Esophagus muscularis mucosa (tissue), 4 donors: ENCODE measurements at regions not wholly inside any gene's neighbourhood (a gene's known extent, or its start where the extent isn't known, plus 50 kb on each side); places are given as distances from the start of the nearest gene placed in this dataset.
A peak's percentile ranks its signal among the peaks of the same experiment; 100 is the strongest.

Experiments
- DNase-seq: peaks from one replicate; pipeline ENCODE4 v3.0.0-alpha.2; 2017; ENCODE audit errors: extremely low spot score
- H3K27ac ChIP-seq, 4 donors: fragments of 200-600 bp; sonication (generic); replicated peaks in 1 of 4; 1 replicate in 3 of 4; 2 replicates in 1 of 4; pipeline ENCODE4 v1.5.1; 2016 to 2019; ENCODE audit warnings: mild to moderate bottlenecking in 1 of 4
- H3K27me3 ChIP-seq, 4 donors: fragments of 200-600 bp; sonication (generic); one replicate each; pipeline versions ENCODE4 v1.5.1 to v1.6.0; 2016 to 2019
- H3K36me3 ChIP-seq, 4 donors: fragments of 200-600 bp; sonication (generic); one replicate each; pipeline ENCODE4 v1.5.1; 2016 to 2019
- H3K4me1 ChIP-seq, 4 donors: fragments of 200-600 bp; sonication (generic); one replicate each; pipeline ENCODE4 v1.5.1; 2016 to 2019
- H3K4me3 ChIP-seq, 4 donors: fragments of 200-600 bp; sonication (generic); 1 replicate in 2 of 4; 2 replicates in 2 of 4; pipeline ENCODE4 v1.5.1; 2016 to 2019; ENCODE audit warnings: mild to moderate bottlenecking in 4 of 4, moderate library complexity in 1 of 4
- H3K9me3 ChIP-seq, 4 donors: fragments of 200-600 bp; sonication (generic); 1 replicate in 3 of 4; 2 replicates in 1 of 4; pipeline ENCODE4 v1.5.1; 2016 to 2019
- EP300 ChIP-seq: sonication (generic); formaldehyde crosslinking; IDR thresholded peaks from one replicate; pipeline ENCODE4 v1.6.1; 2017; ENCODE audit warnings: antibody characterized with exemption
- POLR2A ChIP-seq: fragments of 450-650 bp; IDR thresholded peaks from one replicate; pipeline ENCODE4 v1.6.1; 2017; ENCODE audit warnings: antibody characterized with exemption, moderate library complexity, mild to moderate bottlenecking, low read depth
- POLR2AphosphoS5 ChIP-seq, 2 donors: sonication (generic); formaldehyde crosslinking; IDR thresholded peaks; one replicate each; pipeline ENCODE4 v1.6.1; 2017; ENCODE audit warnings: antibody characterized with exemption in 2 of 2
- WGBS: methylation state at CpG from one replicate; pipeline ENCODE4 v1.1.5; 2018; 5-methylcytosine and 5-hydroxymethylcytosine counted together
- intact Hi-C: fragments of 100-400 bp; cut with DNase I; formaldehyde crosslinking; loops from one replicate; pipeline ENCODE4 v1.15.1; 2023
- TF ChIP-seq, protein P1 (sequence below), 3 experiments: fragments of 200-600 bp in 2 of 3; fragments of 450-650 bp in 1 of 3; sonication (generic) in 2 of 3; IDR thresholded peaks; one replicate each; pipeline ENCODE4 v1.5.1; 2017 to 2019; ENCODE audit warnings: antibody characterized with exemption in 3 of 3, mild to moderate bottlenecking in 2 of 3, moderate library complexity in 1 of 3

- TF ChIP-seq EP300 (no peak), POLR2A (no peak), POLR2AphosphoS5 (IDR thresholded peaks at IDR 0.05) (no peak)
- TF ChIP-seq, protein P1, sequence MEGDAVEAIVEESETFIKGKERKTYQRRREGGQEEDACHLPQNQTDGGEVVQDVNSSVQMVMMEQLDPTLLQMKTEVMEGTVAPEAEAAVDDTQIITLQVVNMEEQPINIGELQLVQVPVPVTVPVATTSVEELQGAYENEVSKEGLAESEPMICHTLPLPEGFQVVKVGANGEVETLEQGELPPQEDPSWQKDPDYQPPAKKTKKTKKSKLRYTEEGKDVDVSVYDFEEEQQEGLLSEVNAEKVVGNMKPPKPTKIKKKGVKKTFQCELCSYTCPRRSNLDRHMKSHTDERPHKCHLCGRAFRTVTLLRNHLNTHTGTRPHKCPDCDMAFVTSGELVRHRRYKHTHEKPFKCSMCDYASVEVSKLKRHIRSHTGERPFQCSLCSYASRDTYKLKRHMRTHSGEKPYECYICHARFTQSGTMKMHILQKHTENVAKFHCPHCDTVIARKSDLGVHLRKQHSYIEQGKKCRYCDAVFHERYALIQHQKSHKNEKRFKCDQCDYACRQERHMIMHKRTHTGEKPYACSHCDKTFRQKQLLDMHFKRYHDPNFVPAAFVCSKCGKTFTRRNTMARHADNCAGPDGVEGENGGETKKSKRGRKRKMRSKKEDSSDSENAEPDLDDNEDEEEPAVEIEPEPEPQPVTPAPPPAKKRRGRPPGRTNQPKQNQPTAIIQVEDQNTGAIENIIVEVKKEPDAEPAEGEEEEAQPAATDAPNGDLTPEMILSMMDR (IDR thresholded peaks at IDR 0.05): no peak
- WGBS: 89% methylated on average over 2 of the region's 2 CpGs
- H3K36me3 ChIP-seq: no peaks in the 10 kb centered on the region
Observed at GRCh38 chr3:118714800-118715199, 319.8 kb downstream of the IGSF11 start.

DNA sequence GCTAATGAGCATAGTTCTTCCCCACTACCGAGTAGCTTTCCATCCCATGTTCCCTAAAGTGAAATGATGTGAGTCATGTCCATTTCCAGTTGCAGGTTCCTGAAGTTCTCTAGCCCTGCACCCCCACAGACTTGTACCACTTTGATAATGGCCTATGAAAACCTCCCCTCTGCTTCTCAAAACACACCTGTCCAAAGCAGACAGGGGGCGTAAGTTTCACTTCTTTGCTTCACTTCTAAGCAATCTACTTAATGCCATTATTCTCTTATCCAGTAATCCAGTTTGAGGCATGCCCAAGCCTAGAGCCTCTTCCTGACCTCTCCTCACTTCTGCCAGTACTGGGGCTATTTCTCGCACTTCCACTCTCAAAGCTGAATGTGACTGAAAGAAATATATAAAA lies 305.1 kb downstream of the IGSF11 start:
- WGBS: 81% methylated on average over 3 of the region's 3 CpGs
- Histone ChIP-seq H3K4me1 (no peaks in the 10 kb centered on the region), H3K4me3 (no peak overlapping the region), H3K27me3 (no peaks in the 10 kb centered on the region), H3K9me3 (no peaks in the 10 kb centered on the region), H3K36me3 (no peaks in the 10 kb centered on the region), H3K27ac (no peak overlapping the region)
- intact Hi-C loops: no loop called here
- no peak for TF ChIP-seq EP300
- no peak for TF ChIP-seq POLR2A
- TF ChIP-seq, protein P1 (IDR thresholded peaks at IDR 0.05): no peak
- TF ChIP-seq POLR2AphosphoS5 (IDR thresholded peaks at IDR 0.05): no peak
- peak; percentile 34 for DNase-seq

More at GRCh38 chr3:118714800-118715199, 319.8 kb downstream of the IGSF11 start:
- no peaks in the 10 kb centered on the region for H3K4me1 ChIP-seq
- intact Hi-C loops: no loop called here
- H3K4me3 ChIP-seq: no peak overlapping the region
- no peak for DNase-seq
- no peaks in the 10 kb centered on the region for H3K27me3 ChIP-seq
- peaks cover 0 to 9% (median 7%) of the 10 kb centered on the region in 4 donors for H3K9me3 ChIP-seq
- H3K27ac ChIP-seq: no peak overlapping the region

DNA sequence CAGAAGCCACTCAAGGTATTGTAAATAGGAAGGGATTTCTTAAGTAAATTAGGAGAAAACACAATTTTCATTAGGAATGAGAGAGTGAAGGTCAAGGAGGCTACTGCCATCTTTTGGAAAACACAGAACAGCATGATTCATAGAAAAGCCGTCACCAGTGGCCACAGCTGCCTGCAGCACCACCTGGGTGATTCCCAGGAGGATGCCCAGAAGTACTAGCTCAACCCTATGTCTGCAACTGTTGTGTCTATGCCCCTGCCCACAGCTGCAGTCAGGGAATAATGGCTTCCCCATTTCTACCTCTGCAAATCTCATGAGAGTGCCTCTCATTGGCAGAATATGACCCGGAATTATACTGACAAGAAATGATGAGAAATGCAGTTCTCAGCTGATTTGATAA lies 300.0 kb downstream of the IGSF11 start:
- Histone ChIP-seq H3K4me1 (no peaks in the 10 kb centered on the region), H3K36me3 (no peaks in the 10 kb centered on the region), H3K9me3 (no peaks in the 10 kb centered on the region), H3K4me3 (no peak overlapping the region), H3K27ac (no peak overlapping the region), H3K27me3 (no peaks in the 10 kb centered on the region)
- no peak for DNase-seq
- intact Hi-C loops: no loop called here
- TF ChIP-seq POLR2AphosphoS5 (IDR thresholded peaks at IDR 0.05) (no peak), EP300 (no peak), POLR2A (no peak)
- TF ChIP-seq, protein P1 (IDR thresholded peaks at IDR 0.05): no peak
- WGBS: 85% methylated on average over 2 of the region's 2 CpGs

DNA sequence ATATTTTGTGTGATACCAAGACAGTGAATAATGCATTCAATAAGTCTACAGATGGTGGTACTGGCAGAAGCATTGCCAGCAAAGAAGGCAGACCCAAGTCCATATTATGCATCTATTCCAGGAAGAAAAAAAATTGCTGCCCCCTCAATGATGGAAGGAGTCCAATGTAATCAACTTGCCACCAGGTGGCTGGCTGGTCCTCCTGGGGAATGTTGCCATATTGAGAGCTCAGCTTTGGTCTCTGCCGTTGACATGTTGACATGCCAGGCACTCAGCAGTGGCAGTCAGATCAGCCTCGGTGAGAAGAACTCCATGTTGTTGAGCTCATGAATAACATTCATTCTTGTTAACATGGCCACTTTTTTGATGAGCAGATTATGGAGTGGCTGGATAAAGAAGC lies 298.5 kb downstream of the IGSF11 start:
- 93% methylated on average over 2 of the region's 2 CpGs for WGBS
- TF ChIP-seq POLR2AphosphoS5 (IDR thresholded peaks at IDR 0.05) (no peak), EP300 (no peak), POLR2A (no peak)
- TF ChIP-seq, protein P1 (IDR thresholded peaks at IDR 0.05): no peak
- H3K4me1 ChIP-seq: no peaks in the 10 kb centered on the region
- H3K36me3 ChIP-seq: no peaks in the 10 kb centered on the region
- intact Hi-C loops: no loop called here
- no peaks in the 10 kb centered on the region for H3K27me3 ChIP-seq
- no peak overlapping the region for H3K27ac ChIP-seq
- no peaks in the 10 kb centered on the region for H3K9me3 ChIP-seq
- no peak for DNase-seq
- no peak overlapping the region for H3K4me3 ChIP-seq

GRCh38 chr3:118740722-118741290 lies 293.8 kb downstream of the IGSF11 start:
- Histone ChIP-seq H3K4me3 (no peak overlapping the region), H3K27ac (no peak overlapping the region), H3K4me1 (no peaks in the 10 kb centered on the region), H3K27me3 (no peaks in the 10 kb centered on the region), H3K9me3 (no peaks in the 10 kb centered on the region), H3K36me3 (no peaks in the 10 kb centered on the region)
- peak; percentile 17 for DNase-seq
- TF ChIP-seq EP300 (no peak), POLR2AphosphoS5 (IDR thresholded peaks at IDR 0.05) (no peak), POLR2A (no peak)
- TF ChIP-seq, protein P1 (IDR thresholded peaks at IDR 0.05): no peak
- 84% methylated on average over 2 of the region's 2 CpGs for WGBS
- intact Hi-C loops: no loop called here
